Caco-2 (cell line): ENCODE measurements at regions not wholly inside any gene's neighbourhood (a gene's known extent, or its start where the extent isn't known, plus 50 kb on each side); places are given as distances from the start of the nearest gene placed in this dataset.

Experiments
- BruUV-seq: library from RNA; stranded (reverse); fragments of 400-500 nt; replicated peaks from 2 replicates; lab custom pipeline; 2021; lab: Mats Ljungman, UMichigan
- CTCF ChIA-PET: fragments of 300-600 bp; sonication (Branson Sonifier 250); formaldehyde crosslinking; loops from one replicate; lab custom pipeline; 2022; ENCODE audit warnings: antibody characterized with exemption; lab: Charles Lee
- POLR2A ChIA-PET: fragments of 300-600 bp; sonication (Branson Sonifier 250); formaldehyde crosslinking; loops from one replicate; lab custom pipeline; 2022; ENCODE audit warnings: antibody characterized with exemption; lab: Charles Lee
- DNase-seq, 2 experiments: peaks; one replicate each; pipeline versions ENCODE4 v3.0.0 to v3.0.0-alpha.2; 2020 to 2022
- H3K27me3 ChIP-seq: replicated peaks from 2 replicates; pipeline ENCODE4 v1.6.0; 2011; ENCODE audit warnings: low read length; ENCODE audit not compliant: control insufficient read depth, insufficient read depth
- H3K36me3 ChIP-seq: 2 replicates; pipeline ENCODE4 v1.5.1; 2011; ENCODE audit warnings: low read length; ENCODE audit not compliant: control insufficient read depth, insufficient read depth
- H3K4me1 ChIP-seq: fragments of 250-450 bp; sonication (Bioruptor Pico); 2 replicates; pipeline ENCODE4 v1.5.1; 2020; ENCODE audit warnings: mild to moderate bottlenecking
- H3K4me3 ChIP-seq: 2 replicates; pipeline ENCODE4 v1.5.1; 2011; ENCODE audit warnings: low read depth, mild to moderate bottlenecking, control low read depth, low read length
- H3K9me3 ChIP-seq: fragments of 250-450 bp; sonication (Bioruptor Pico); 2 replicates; pipeline ENCODE4 v1.5.1; 2020; ENCODE audit warnings: mild to moderate bottlenecking, moderate library complexity
- H3K27ac Mint-ChIP-seq: one replicate; pipeline ENCODE4 v1.8.0; 2022; ENCODE audit warnings: mixed read lengths; ENCODE audit not compliant: unreplicated experiment
- H3K27me3 Mint-ChIP-seq: one replicate; pipeline ENCODE4 v1.8.0; 2022; ENCODE audit warnings: mixed read lengths; ENCODE audit not compliant: insufficient read depth, unreplicated experiment
- H3K36me3 Mint-ChIP-seq: one replicate; pipeline ENCODE4 v1.8.0; 2022; ENCODE audit warnings: mild to moderate bottlenecking, mixed read lengths; ENCODE audit not compliant: insufficient read depth, unreplicated experiment
- H3K4me1 Mint-ChIP-seq: one replicate; pipeline ENCODE4 v1.8.0; 2022; ENCODE audit warnings: low read depth, mixed read lengths; ENCODE audit not compliant: unreplicated experiment
- H3K4me3 Mint-ChIP-seq: one replicate; pipeline ENCODE4 v1.8.0; 2022; ENCODE audit warnings: mild to moderate bottlenecking, moderate library complexity, mixed read lengths; ENCODE audit not compliant: unreplicated experiment
- H3K9me3 Mint-ChIP-seq: one replicate; pipeline ENCODE4 v1.8.0; 2022; ENCODE audit warnings: mixed read lengths; ENCODE audit not compliant: unreplicated experiment
- intact Hi-C: fragments of 100-400 bp; cut with micrococcal nuclease; formaldehyde crosslinking; loops from one replicate; pipeline ENCODE4 v1.10.0; 2022; ENCODE audit not compliant: unreplicated experiment
- TF ChIP-seq, protein P1 (sequence below), 2 experiments: fragments of 200-600 bp in 1 of 2; IDR thresholded peaks; 1 replicate in 1 of 2; 2 replicates in 1 of 2; pipeline versions ENCODE4 v1.5.1 to v1.8.0; 2011 to 2022; ENCODE audit warnings: antibody characterized with exemption in 1 of 2, control low read depth in 1 of 2, inconsistent platforms in 1 of 2, low read depth in 1 of 2, low read length in 1 of 2, mild to moderate bottlenecking in 1 of 2, moderate library complexity in 1 of 2; ENCODE audit not compliant: insufficient read depth in 1 of 2, severe bottlenecking in 1 of 2, unreplicated experiment in 1 of 2

- Histone ChIP-seq H3K27me3 (no peaks in the 10 kb centered on the region; the same call in none of the 2 replicates), H3K36me3 (no peaks in the 10 kb centered on the region), H3K4me3 (no peak overlapping the region), H3K9me3 (no peaks in the 10 kb centered on the region), H3K4me1 (no peaks in the 10 kb centered on the region)
- H3K36me3 Mint-ChIP-seq: no peaks in the 10 kb centered on the region
- H3K4me1 Mint-ChIP-seq: no peaks in the 10 kb centered on the region
- no TSS peak for BruUV-seq
- H3K4me3 Mint-ChIP-seq: no peak overlapping the region
- H3K9me3 Mint-ChIP-seq: no peaks in the 10 kb centered on the region
- ChIA-PET POLR2A (no interaction called here), CTCF (no interaction called here)
- no peak overlapping the region for H3K27ac Mint-ChIP-seq
- peaks cover 26% of the 10 kb centered on the region for H3K27me3 Mint-ChIP-seq
- TF ChIP-seq, protein P1, sequence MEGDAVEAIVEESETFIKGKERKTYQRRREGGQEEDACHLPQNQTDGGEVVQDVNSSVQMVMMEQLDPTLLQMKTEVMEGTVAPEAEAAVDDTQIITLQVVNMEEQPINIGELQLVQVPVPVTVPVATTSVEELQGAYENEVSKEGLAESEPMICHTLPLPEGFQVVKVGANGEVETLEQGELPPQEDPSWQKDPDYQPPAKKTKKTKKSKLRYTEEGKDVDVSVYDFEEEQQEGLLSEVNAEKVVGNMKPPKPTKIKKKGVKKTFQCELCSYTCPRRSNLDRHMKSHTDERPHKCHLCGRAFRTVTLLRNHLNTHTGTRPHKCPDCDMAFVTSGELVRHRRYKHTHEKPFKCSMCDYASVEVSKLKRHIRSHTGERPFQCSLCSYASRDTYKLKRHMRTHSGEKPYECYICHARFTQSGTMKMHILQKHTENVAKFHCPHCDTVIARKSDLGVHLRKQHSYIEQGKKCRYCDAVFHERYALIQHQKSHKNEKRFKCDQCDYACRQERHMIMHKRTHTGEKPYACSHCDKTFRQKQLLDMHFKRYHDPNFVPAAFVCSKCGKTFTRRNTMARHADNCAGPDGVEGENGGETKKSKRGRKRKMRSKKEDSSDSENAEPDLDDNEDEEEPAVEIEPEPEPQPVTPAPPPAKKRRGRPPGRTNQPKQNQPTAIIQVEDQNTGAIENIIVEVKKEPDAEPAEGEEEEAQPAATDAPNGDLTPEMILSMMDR (IDR thresholded peaks at IDR 0.05; ENCODE audit: insufficient read depth in 1 of 2, low read depth in 1 of 2, low read length in 1 of 2, severe bottlenecking in 1 of 2, unreplicated experiment in 1 of 2): no peak
- DNase-seq: no peak
- intact Hi-C loops: no loop called here
Observed at GRCh38 chr10:128914681-128915080, 552.4 kb upstream of the MGMT start.

GRCh38 chr10:128915630-128916029 is 551.4 kb upstream of the MGMT start:
- H3K4me3 ChIP-seq: no peak overlapping the region
- ChIA-PET CTCF (no interaction called here), POLR2A (no interaction called here)
- H3K4me1 ChIP-seq: no peaks in the 10 kb centered on the region
- H3K27ac Mint-ChIP-seq: no peak overlapping the region
- TF ChIP-seq, protein P1 (IDR thresholded peaks at IDR 0.05; ENCODE audit: insufficient read depth in 1 of 2, low read depth in 1 of 2, low read length in 1 of 2, severe bottlenecking in 1 of 2, unreplicated experiment in 1 of 2): no peak
- intact Hi-C loops: no loop called here
- no peak overlapping the region for H3K4me3 Mint-ChIP-seq
- H3K4me1 Mint-ChIP-seq: no peaks in the 10 kb centered on the region
- no peaks in the 10 kb centered on the region for H3K9me3 Mint-ChIP-seq
- H3K27me3 Mint-ChIP-seq: peaks cover 22% of the 10 kb centered on the region
- H3K9me3 ChIP-seq: no peaks in the 10 kb centered on the region
- no peaks in the 10 kb centered on the region; the same call in 1 of the 2 replicates for H3K27me3 ChIP-seq
- no peak for DNase-seq
- no peaks in the 10 kb centered on the region for H3K36me3 ChIP-seq
- no TSS peak for BruUV-seq
- H3K36me3 Mint-ChIP-seq: no peaks in the 10 kb centered on the region

DNA sequence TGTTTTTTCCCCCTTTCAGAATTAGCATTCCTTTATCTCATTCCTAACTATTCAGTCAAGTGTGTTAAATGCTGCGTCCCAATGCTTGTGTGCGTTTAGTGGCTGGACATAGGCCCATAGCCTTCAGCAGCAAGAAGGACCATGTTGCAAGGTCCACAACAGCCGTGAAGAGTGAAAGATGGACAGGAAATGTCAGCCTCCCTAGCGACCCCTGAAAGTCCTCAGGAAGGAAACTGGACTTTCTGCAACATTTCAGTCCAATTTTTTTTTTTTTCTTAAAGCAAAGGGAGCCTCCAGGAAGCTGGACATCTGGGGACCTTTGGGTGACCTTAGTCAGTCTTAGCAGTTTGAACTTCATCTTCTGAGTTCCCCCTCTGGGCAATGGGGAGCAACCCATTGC is 550.7 kb upstream of the MGMT start:
- Mint-ChIP-seq H3K27ac (no peak overlapping the region), H3K4me1 (no peaks in the 10 kb centered on the region), H3K36me3 (no peaks in the 10 kb centered on the region), H3K27me3 (peaks cover 20% of the 10 kb centered on the region), H3K9me3 (no peaks in the 10 kb centered on the region), H3K4me3 (no peak overlapping the region)
- H3K4me3 ChIP-seq: no peak overlapping the region
- CTCF ChIA-PET: no interaction called here
- no peaks in the 10 kb centered on the region; the same call in 1 of the 2 replicates for H3K27me3 ChIP-seq
- H3K36me3 ChIP-seq: no peaks in the 10 kb centered on the region
- BruUV-seq: no TSS peak
- POLR2A ChIA-PET: no interaction called here
- no peak for DNase-seq
- intact Hi-C loops: no loop called here
- H3K4me1 ChIP-seq: no peaks in the 10 kb centered on the region
- H3K9me3 ChIP-seq: no peaks in the 10 kb centered on the region
- TF ChIP-seq, protein P1 (IDR thresholded peaks at IDR 0.05; ENCODE audit: insufficient read depth in 1 of 2, low read depth in 1 of 2, low read length in 1 of 2, severe bottlenecking in 1 of 2, unreplicated experiment in 1 of 2): no peak
